CD4-positive, alpha-beta T cell (primary cell): ENCODE measurements at regions not wholly inside any gene's neighbourhood (a gene's known extent, or its start where the extent isn't known, plus 50 kb on each side); places are given as distances from the start of the nearest gene placed in this dataset.
"Not testable (repeated sequence)": the region's sequence is repeated elsewhere in the genome, so short reads cannot be mapped to it uniquely, and the experiment has no call there.

ENCODE experiments used
- ATAC-seq: fragments of 200-7000 bp; cut with Tn5 transposase; one replicate; pipeline ENCODE4 v1.10.0; 2022; ENCODE audit warnings: mild to moderate bottlenecking; ENCODE audit not compliant: poor library complexity
- CTCF ChIA-PET: fragments of 350-600 bp; sonication (Branson Sonifier 250); formaldehyde crosslinking; loops from one replicate; lab custom pipeline; 2021; ENCODE audit warnings: antibody characterized with exemption, inconsistent platforms; lab: Charles Lee
- POLR2A ChIA-PET: fragments of 350-600 bp; sonication (Branson Sonifier 250); formaldehyde crosslinking; loops from one replicate; lab custom pipeline; 2021; ENCODE audit warnings: antibody characterized with exemption, inconsistent platforms; lab: Charles Lee
- DNase-seq, 14 experiments: peaks; one replicate each; pipeline ENCODE4 v3.0.0-alpha.2; 2013 to 2020; ENCODE audit warnings: mixed read lengths in 2 of 14
- H3K27ac ChIP-seq, 2 donors: one replicate each; pipeline versions ENCODE4 v1.5.1 to v1.7.0; 2013; ENCODE audit warnings: low read length in 2 of 2, low read depth in 1 of 2, mild to moderate bottlenecking in 1 of 2
- H3K27me3 ChIP-seq, 2 experiments: 1 replicate in 1 of 2; 2 replicates in 1 of 2; pipeline versions ENCODE4 v1.6.1 to v1.7.0; 2013; ENCODE audit warnings: low read length in 2 of 2, control low read depth in 1 of 2, mild to moderate bottlenecking in 1 of 2, moderate library complexity in 1 of 2; ENCODE audit not compliant: insufficient read depth in 2 of 2, control insufficient read depth in 1 of 2
- H3K36me3 ChIP-seq: one replicate; pipeline ENCODE4 v1.6.1; 2013; ENCODE audit warnings: low read length, control low read depth; ENCODE audit not compliant: insufficient read depth
- H3K4me1 ChIP-seq: one replicate; pipeline ENCODE4 v1.6.1; 2013; ENCODE audit warnings: low read length, control low read depth; ENCODE audit not compliant: insufficient read depth
- H3K4me3 ChIP-seq: one replicate; pipeline ENCODE4 v1.5.1; 2013; ENCODE audit warnings: mild to moderate bottlenecking, low read length, moderate library complexity
- H3K9me3 ChIP-seq, 2 experiments: 1 replicate in 1 of 2; 2 replicates in 1 of 2; pipeline versions ENCODE4 v1.6.1 to v1.7.0; 2013; ENCODE audit warnings: low read length in 2 of 2, mild to moderate bottlenecking in 2 of 2, control low read depth in 1 of 2, moderate library complexity in 1 of 2; ENCODE audit not compliant: control insufficient read depth in 1 of 2, insufficient read depth in 1 of 2
- H3K27ac Mint-ChIP-seq: one replicate; pipeline ENCODE4 v1.8.0; 2020; ENCODE audit warnings: mixed read lengths
- H3K27me3 Mint-ChIP-seq: one replicate; pipeline ENCODE4 v1.8.0; 2021; ENCODE audit warnings: mixed read lengths
- H3K36me3 Mint-ChIP-seq: one replicate; pipeline ENCODE4 v1.8.0; 2021; ENCODE audit warnings: low read depth, mixed read lengths
- H3K4me1 Mint-ChIP-seq: one replicate; pipeline ENCODE4 v1.8.0; 2021; ENCODE audit warnings: low read depth, mixed read lengths
- H3K4me3 Mint-ChIP-seq: one replicate; pipeline ENCODE4 v1.8.0; 2020; ENCODE audit warnings: mild to moderate bottlenecking, mixed read lengths
- H3K9me3 Mint-ChIP-seq: one replicate; pipeline ENCODE4 v1.8.0; 2020; ENCODE audit warnings: mixed read lengths
- intact Hi-C, 2 experiments: fragments of 100-400 bp; cut with DNase I in 1 of 2; cut with micrococcal nuclease in 1 of 2; formaldehyde crosslinking; loops; one replicate each; pipeline versions ENCODE4 v1.15.1 to v1.9.0; 2023 to 2025; cut with DNase I, micrococcal nuclease
- TF ChIP-seq, protein P1 (sequence below): fragments of 200-600 bp; IDR thresholded peaks from one replicate; pipeline ENCODE4 v1.8.0; 2022; ENCODE audit warnings: antibody characterized with exemption, mild to moderate bottlenecking

- Histone ChIP-seq H3K4me3 (no peak overlapping the region), H3K36me3 (no peaks in the 10 kb centered on the region), H3K4me1 (no peaks in the 10 kb centered on the region), H3K27ac (no peak overlapping the region), H3K27me3 (no peaks in the 10 kb centered on the region), H3K9me3 (no peaks in the 10 kb centered on the region)
- intact Hi-C loops, result no loop called here
- Mint-ChIP-seq H3K9me3 (no peaks in the 10 kb centered on the region), H3K27ac (no peak overlapping the region), H3K36me3 (no peaks in the 10 kb centered on the region), H3K4me1 (no peaks in the 10 kb centered on the region), H3K4me3 (no peak overlapping the region), H3K27me3 (no peaks in the 10 kb centered on the region)
- ChIA-PET POLR2A (no interaction called here), CTCF (no interaction called here)
- DNase-seq (no peak), ATAC-seq (no peak)
- TF ChIP-seq, protein P1, sequence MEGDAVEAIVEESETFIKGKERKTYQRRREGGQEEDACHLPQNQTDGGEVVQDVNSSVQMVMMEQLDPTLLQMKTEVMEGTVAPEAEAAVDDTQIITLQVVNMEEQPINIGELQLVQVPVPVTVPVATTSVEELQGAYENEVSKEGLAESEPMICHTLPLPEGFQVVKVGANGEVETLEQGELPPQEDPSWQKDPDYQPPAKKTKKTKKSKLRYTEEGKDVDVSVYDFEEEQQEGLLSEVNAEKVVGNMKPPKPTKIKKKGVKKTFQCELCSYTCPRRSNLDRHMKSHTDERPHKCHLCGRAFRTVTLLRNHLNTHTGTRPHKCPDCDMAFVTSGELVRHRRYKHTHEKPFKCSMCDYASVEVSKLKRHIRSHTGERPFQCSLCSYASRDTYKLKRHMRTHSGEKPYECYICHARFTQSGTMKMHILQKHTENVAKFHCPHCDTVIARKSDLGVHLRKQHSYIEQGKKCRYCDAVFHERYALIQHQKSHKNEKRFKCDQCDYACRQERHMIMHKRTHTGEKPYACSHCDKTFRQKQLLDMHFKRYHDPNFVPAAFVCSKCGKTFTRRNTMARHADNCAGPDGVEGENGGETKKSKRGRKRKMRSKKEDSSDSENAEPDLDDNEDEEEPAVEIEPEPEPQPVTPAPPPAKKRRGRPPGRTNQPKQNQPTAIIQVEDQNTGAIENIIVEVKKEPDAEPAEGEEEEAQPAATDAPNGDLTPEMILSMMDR, result no peak
Observed at GRCh38 chr11:101792814-101793213, 122.0 kb upstream of the CEP126 start.

DNA sequence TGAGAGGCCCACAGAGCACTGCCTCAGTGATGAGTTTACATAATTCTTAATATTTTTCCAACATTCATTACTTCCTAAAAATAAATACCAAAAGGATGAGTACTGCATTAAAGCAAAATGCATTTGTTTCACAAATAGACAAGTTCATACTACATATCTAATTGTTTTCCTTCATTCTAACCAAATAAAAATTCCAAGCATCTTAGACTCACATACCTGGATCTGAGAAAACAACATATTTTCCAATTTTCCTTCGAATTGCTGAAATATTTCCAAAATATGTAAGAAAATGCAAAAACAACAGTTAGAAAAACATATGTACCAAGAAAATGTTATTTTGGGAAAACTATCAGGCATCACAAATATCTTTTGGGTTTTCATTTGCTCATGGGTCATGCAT lies 127.9 kb upstream of the CEP126 start:
- ChIA-PET CTCF (no interaction called here), POLR2A (no interaction called here)
- no peaks in the 10 kb centered on the region for H3K36me3 ChIP-seq
- no peaks in the 10 kb centered on the region for H3K9me3 ChIP-seq
- DNase-seq (no peak), ATAC-seq (no peak)
- no peaks in the 10 kb centered on the region for H3K27me3 ChIP-seq
- no peak overlapping the region for H3K4me3 Mint-ChIP-seq
- TF ChIP-seq, protein P1, result no peak
- no peaks in the 10 kb centered on the region for H3K4me1 ChIP-seq
- no peaks in the 10 kb centered on the region for H3K4me1 Mint-ChIP-seq
- H3K4me3 ChIP-seq, result no peak overlapping the region
- peaks cover 7% of the 10 kb centered on the region for H3K9me3 Mint-ChIP-seq
- H3K27ac Mint-ChIP-seq, result no peak overlapping the region
- intact Hi-C loops, result no loop called here
- H3K27me3 Mint-ChIP-seq, result no peaks in the 10 kb centered on the region
- no peak overlapping the region for H3K27ac ChIP-seq
- H3K36me3 Mint-ChIP-seq, result no peaks in the 10 kb centered on the region

- Mint-ChIP-seq H3K4me3 (no peak overlapping the region), H3K27me3 (no peaks in the 10 kb centered on the region), H3K4me1 (no peaks in the 10 kb centered on the region), H3K9me3 (peaks cover 8% of the 10 kb centered on the region), H3K27ac (no peak overlapping the region), H3K36me3 (no peaks in the 10 kb centered on the region)
- DNase-seq (no peak), ATAC-seq (no peak)
- Histone ChIP-seq H3K27ac (no peak overlapping the region), H3K36me3 (no peaks in the 10 kb centered on the region), H3K9me3 (no peaks in the 10 kb centered on the region), H3K4me3 (no peak overlapping the region), H3K4me1 (no peaks in the 10 kb centered on the region), H3K27me3 (no peaks in the 10 kb centered on the region)
- ChIA-PET POLR2A (no interaction called here), CTCF (no interaction called here)
- intact Hi-C loops, result no loop called here
- TF ChIP-seq, protein P1, result no peak
Observed at GRCh38 chr11:101786421-101786820, 128.4 kb upstream of the CEP126 start.

DNA sequence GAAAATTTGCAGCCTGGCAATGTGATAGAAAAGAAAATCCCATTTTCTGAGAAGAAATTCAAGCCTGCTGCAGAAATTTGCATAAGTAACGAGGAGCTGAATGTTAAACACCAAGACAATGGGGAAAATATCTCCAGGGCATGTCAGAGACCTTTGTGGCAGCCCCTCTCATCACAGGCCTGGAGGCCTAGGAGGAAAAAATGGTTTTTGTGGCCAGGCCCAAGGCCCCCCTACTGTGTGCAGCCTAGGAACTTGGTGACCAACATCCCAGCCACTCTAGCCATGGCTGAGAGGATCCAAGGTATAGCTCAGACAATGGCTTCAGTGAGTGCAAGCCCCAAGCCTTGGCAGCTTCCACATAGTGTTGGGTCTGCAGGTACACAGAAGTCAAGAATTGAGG lies 135.6 kb upstream of the CEP126 start:
- H3K9me3 ChIP-seq, H3K36me3 Mint-ChIP-seq, H3K27ac ChIP-seq, H3K4me1 Mint-ChIP-seq, H3K36me3 ChIP-seq, H3K27ac Mint-ChIP-seq, DNase-seq, intact Hi-C loops, H3K4me1 ChIP-seq, POLR2A ChIA-PET, H3K27me3 ChIP-seq, CTCF ChIA-PET, H3K27me3 Mint-ChIP-seq, H3K4me3 Mint-ChIP-seq, ATAC-seq, H3K4me3 ChIP-seq: not testable (repeated sequence)
- peaks cover 22% of the 10 kb centered on the region for H3K9me3 Mint-ChIP-seq
